ENCODE measurements at regions not wholly inside any gene's neighbourhood (a gene's known extent, or its start where the extent isn't known, plus 50 kb on each side); places are given as distances from the start of the nearest gene placed in this dataset.

DNA sequence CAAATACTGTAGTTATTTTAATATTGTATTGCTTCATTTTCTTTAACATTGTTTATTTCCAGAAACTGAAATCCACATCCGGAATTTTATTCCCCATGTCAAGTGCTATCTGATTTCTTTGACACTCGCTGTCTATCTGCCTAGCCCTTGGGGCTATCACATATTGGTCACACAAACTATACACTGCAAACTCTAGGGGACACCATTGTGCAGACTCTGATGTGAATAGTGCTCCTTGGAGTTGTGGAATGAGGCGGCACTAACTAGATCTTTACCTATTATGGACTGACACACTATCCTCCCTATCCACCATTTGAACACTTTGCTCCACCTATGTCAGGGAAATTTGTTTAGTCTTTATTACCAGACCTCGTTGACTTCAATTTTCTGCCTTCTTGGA lies 534.5 kb downstream of the GLUD2 start:
- H3K4me3 Mint-ChIP-seq = no peak overlapping the region
- no peak for DNase-seq
- CTCF ChIA-PET = no interaction called here
- no peaks in the 10 kb centered on the region for H3K4me1 Mint-ChIP-seq (ENCODE audit: low read depth)
- H3K9me3 Mint-ChIP-seq = no peaks in the 10 kb centered on the region
- POLR2A ChIA-PET = no interaction called here
- intact Hi-C loops (cut with DNase I, micrococcal nuclease) = loop anchor here in 1 of 2 experiments (10.0 kb wide), 1 partner anchor 797 kb away; no protein-coding TSS in a partner anchor
- H3K4me3 ChIP-seq (ENCODE audit: low read length) = no peak overlapping the region
- no peaks in the 10 kb centered on the region for H3K9me3 ChIP-seq (ENCODE audit: control insufficient read depth in 1 of 2, insufficient read depth in 1 of 2, low read length in 2 of 2)
- no peak overlapping the region for H3K27ac Mint-ChIP-seq
- peaks cover 4% of the 10 kb centered on the region for H3K27me3 Mint-ChIP-seq
- TF ChIP-seq, protein P1, sequence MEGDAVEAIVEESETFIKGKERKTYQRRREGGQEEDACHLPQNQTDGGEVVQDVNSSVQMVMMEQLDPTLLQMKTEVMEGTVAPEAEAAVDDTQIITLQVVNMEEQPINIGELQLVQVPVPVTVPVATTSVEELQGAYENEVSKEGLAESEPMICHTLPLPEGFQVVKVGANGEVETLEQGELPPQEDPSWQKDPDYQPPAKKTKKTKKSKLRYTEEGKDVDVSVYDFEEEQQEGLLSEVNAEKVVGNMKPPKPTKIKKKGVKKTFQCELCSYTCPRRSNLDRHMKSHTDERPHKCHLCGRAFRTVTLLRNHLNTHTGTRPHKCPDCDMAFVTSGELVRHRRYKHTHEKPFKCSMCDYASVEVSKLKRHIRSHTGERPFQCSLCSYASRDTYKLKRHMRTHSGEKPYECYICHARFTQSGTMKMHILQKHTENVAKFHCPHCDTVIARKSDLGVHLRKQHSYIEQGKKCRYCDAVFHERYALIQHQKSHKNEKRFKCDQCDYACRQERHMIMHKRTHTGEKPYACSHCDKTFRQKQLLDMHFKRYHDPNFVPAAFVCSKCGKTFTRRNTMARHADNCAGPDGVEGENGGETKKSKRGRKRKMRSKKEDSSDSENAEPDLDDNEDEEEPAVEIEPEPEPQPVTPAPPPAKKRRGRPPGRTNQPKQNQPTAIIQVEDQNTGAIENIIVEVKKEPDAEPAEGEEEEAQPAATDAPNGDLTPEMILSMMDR (IDR thresholded peaks at IDR 0.05) = no peak
- H3K27ac ChIP-seq (ENCODE audit: low read depth in 1 of 2, low read length in 2 of 2) = no peak overlapping the region
- H3K36me3 ChIP-seq (ENCODE audit: insufficient read depth, low read length) = no peaks in the 10 kb centered on the region
- ATAC-seq (ENCODE audit: poor library complexity) = no peak
- H3K4me1 ChIP-seq (ENCODE audit: insufficient read depth, low read length) = no peaks in the 10 kb centered on the region
- no peaks in the 10 kb centered on the region for H3K27me3 ChIP-seq (ENCODE audit: control insufficient read depth in 1 of 2, insufficient read depth in 2 of 2, low read length in 2 of 2)
- H3K36me3 Mint-ChIP-seq (ENCODE audit: low read depth) = no peaks in the 10 kb centered on the region

DNA sequence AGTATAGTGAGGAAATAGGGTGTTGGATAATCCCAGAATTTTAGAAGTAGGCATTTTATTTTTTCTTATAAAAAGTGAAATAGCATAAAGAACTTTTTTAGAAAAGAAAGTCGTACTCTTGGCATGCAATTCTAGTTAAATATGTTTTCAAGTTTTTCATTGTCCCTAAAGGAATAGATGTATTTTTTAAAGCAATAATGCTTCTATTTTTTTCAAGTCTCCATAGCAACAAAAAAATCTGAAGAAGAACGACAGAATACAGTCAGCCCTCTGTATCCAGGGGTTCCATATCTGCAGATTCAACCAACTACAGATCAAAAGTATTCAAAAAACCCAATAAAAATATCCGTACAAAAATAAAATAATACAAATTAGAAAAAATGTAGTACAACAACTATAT lies 538.2 kb downstream of the GLUD2 start:
- H3K9me3 ChIP-seq (ENCODE audit: control insufficient read depth in 1 of 2, insufficient read depth in 1 of 2, low read length in 2 of 2) = no peaks in the 10 kb centered on the region
- H3K27ac Mint-ChIP-seq = no peak overlapping the region
- H3K36me3 Mint-ChIP-seq (ENCODE audit: low read depth) = no peaks in the 10 kb centered on the region
- no peak overlapping the region for H3K27ac ChIP-seq (ENCODE audit: low read depth in 1 of 2, low read length in 2 of 2)
- no peak overlapping the region for H3K4me3 Mint-ChIP-seq
- H3K27me3 Mint-ChIP-seq = peaks cover 4% of the 10 kb centered on the region
- no peaks in the 10 kb centered on the region for H3K4me1 Mint-ChIP-seq (ENCODE audit: low read depth)
- DNase-seq (no peak), ATAC-seq (ENCODE audit: poor library complexity) (no peak)
- TF ChIP-seq, protein P1 (IDR thresholded peaks at IDR 0.05) = no peak
- POLR2A ChIA-PET = no interaction called here
- no peak overlapping the region for H3K4me3 ChIP-seq (ENCODE audit: low read length)
- H3K4me1 ChIP-seq (ENCODE audit: insufficient read depth, low read length) = no peaks in the 10 kb centered on the region
- CTCF ChIA-PET = no interaction called here
- H3K9me3 Mint-ChIP-seq = no peaks in the 10 kb centered on the region
- H3K27me3 ChIP-seq (ENCODE audit: control insufficient read depth in 1 of 2, insufficient read depth in 2 of 2, low read length in 2 of 2) = no peaks in the 10 kb centered on the region
- H3K36me3 ChIP-seq (ENCODE audit: insufficient read depth, low read length) = no peaks in the 10 kb centered on the region
- intact Hi-C loops (cut with DNase I, micrococcal nuclease) = loop anchor here in 1 of 2 experiments (10.0 kb wide), 1 partner anchor 801 kb away; no protein-coding TSS in a partner anchor

DNA sequence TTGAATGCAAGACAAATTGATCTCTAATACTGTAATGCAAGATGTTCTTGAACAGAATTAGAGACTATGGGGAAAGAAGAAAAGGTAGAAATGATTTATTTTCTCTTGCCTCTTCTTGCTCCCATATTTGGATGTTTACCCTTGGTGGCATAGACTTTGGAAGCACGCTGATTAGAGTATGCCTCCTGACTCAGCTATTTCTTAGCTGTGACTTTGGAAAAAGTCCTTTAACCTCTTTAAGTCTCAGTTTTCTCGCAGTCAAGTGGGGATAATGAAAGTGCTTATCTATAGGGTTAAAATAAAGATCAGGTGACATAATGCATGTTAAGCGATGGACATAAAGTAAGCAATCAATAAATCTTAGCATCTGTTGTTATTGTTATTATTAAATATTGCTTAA lies 545.5 kb downstream of the GLUD2 start:
- intact Hi-C loops (cut with DNase I, micrococcal nuclease) = no loop called here
- POLR2A ChIA-PET = no interaction called here
- no peaks in the 10 kb centered on the region for H3K27me3 Mint-ChIP-seq

More for the DNA sequence above, 545.5 kb downstream of the GLUD2 start:
- no peak for ATAC-seq (ENCODE audit: poor library complexity)
- Histone ChIP-seq H3K9me3 (ENCODE audit: control insufficient read depth in 1 of 2, insufficient read depth in 1 of 2, low read length in 2 of 2) (no peaks in the 10 kb centered on the region), H3K36me3 (ENCODE audit: insufficient read depth, low read length) (no peaks in the 10 kb centered on the region), H3K27ac (ENCODE audit: low read depth in 1 of 2, low read length in 2 of 2) (no peak overlapping the region), H3K4me1 (ENCODE audit: insufficient read depth, low read length) (no peaks in the 10 kb centered on the region), H3K27me3 (ENCODE audit: control insufficient read depth in 1 of 2, insufficient read depth in 2 of 2, low read length in 2 of 2) (no peaks in the 10 kb centered on the region), H3K4me3 (ENCODE audit: low read length) (no peak overlapping the region)
- H3K4me3 Mint-ChIP-seq = no peak overlapping the region
- H3K27ac Mint-ChIP-seq = no peak overlapping the region
- CTCF ChIA-PET = no interaction called here
- TF ChIP-seq, protein P1 (IDR thresholded peaks at IDR 0.05) = no peak
- no peaks in the 10 kb centered on the region for H3K4me1 Mint-ChIP-seq (ENCODE audit: low read depth)
- no peak for DNase-seq
- no peaks in the 10 kb centered on the region for H3K36me3 Mint-ChIP-seq (ENCODE audit: low read depth)
- no peaks in the 10 kb centered on the region for H3K9me3 Mint-ChIP-seq
